ENCODE measurements at regions not wholly inside any gene's neighbourhood (a gene's known extent, or its start where the extent isn't known, plus 50 kb on each side); places are given as distances from the start of the nearest gene placed in this dataset.

GRCh38 chr11:116086426-116086825, 582.2 kb upstream of the CADM1 start (continued):
- TF ChIP-seq AKNA (CRISPR knock-in tag; IDR thresholded peaks at IDR 0.05; ENCODE audit: borderline replicate concordance) (no peak), RNF219 (CRISPR knock-in tag; IDR thresholded peaks at IDR 0.05) (no peak), ZSCAN12 (CRISPR knock-in tag; IDR thresholded peaks at IDR 0.05) (no peak), GRHL1 (CRISPR knock-in tag; conservative IDR thresholded peaks at IDR 0.05) (no peak), FLYWCH1 (CRISPR knock-in tag; IDR thresholded peaks at IDR 0.05) (no peak), ATF3 (CRISPR knock-in tag; IDR thresholded peaks at IDR 0.05) (no peak), CAMTA2 (CRISPR knock-in tag; IDR thresholded peaks at IDR 0.05; ENCODE audit: borderline replicate concordance) (no peak), NR3C1 (CRISPR knock-in tag; IDR thresholded peaks at IDR 0.05) (no peak), FOSL2 (CRISPR knock-in tag; IDR thresholded peaks at IDR 0.05) (no peak), USF2 (IDR thresholded peaks at IDR 0.05; ENCODE audit: low read depth, low read length) (no peak), USF2 (CRISPR knock-in tag; IDR thresholded peaks at IDR 0.05; ENCODE audit: borderline replicate concordance) (no peak), ZNF263 (CRISPR knock-in tag; IDR thresholded peaks at IDR 0.05) (no peak), TFDP1 (CRISPR knock-in tag; IDR thresholded peaks at IDR 0.05; ENCODE audit: borderline replicate concordance) (no peak)

Data from HepG2 (cell line).